H9 (cell line): ENCODE measurements at regions not wholly inside any gene's neighbourhood (a gene's known extent, or its start where the extent isn't known, plus 50 kb on each side); places are given as distances from the start of the nearest gene placed in this dataset.

Experiments
- DNase-seq: peaks from one replicate; pipeline ENCODE4 v3.0.0-alpha.2; 2017
- H2AFZ ChIP-seq: one replicate; pipeline ENCODE4 v1.6.1; 2013; ENCODE audit warnings: mild to moderate bottlenecking, low read length, control low read depth, moderate library complexity
- H2AK5ac ChIP-seq: 2 replicates; pipeline ENCODE4 v1.6.1; 2013; ENCODE audit warnings: low read length, control low read depth, mixed read lengths; ENCODE audit not compliant: insufficient read length
- H2BK120ac ChIP-seq: one replicate; pipeline ENCODE4 v1.6.1; 2013; ENCODE audit warnings: low read depth, mild to moderate bottlenecking, low read length, control low read depth, inconsistent platforms; ENCODE audit not compliant: poor library complexity, severe bottlenecking
- H2BK12ac ChIP-seq: 2 replicates; pipeline ENCODE4 v1.6.1; 2013; ENCODE audit warnings: low read length, control low read depth, mixed read lengths, low read depth; ENCODE audit not compliant: insufficient read length
- H2BK15ac ChIP-seq: 2 replicates; pipeline ENCODE4 v1.6.1; 2013; ENCODE audit warnings: low read depth, low read length, control low read depth
- H2BK20ac ChIP-seq: one replicate; pipeline ENCODE4 v1.6.1; 2013; ENCODE audit warnings: low read depth, mild to moderate bottlenecking, low read length, control low read depth, inconsistent platforms; ENCODE audit not compliant: poor library complexity, severe bottlenecking
- H2BK5ac ChIP-seq: 2 replicates; pipeline ENCODE4 v1.6.1; 2013; ENCODE audit warnings: low read length, control low read depth, mixed read lengths; ENCODE audit not compliant: insufficient read length
- H3K14ac ChIP-seq: 2 replicates; pipeline ENCODE4 v1.6.1; 2013; ENCODE audit warnings: low read length, control low read depth; ENCODE audit not compliant: insufficient read depth
- H3K18ac ChIP-seq: 2 replicates; pipeline ENCODE4 v1.6.1; 2013; ENCODE audit warnings: low read depth, mild to moderate bottlenecking, mixed read lengths, low read length, control low read depth; ENCODE audit not compliant: insufficient read length
- H3K23ac ChIP-seq: 2 replicates; pipeline ENCODE4 v1.6.1; 2013; ENCODE audit warnings: low read length, control low read depth, mixed read lengths, low read depth; ENCODE audit not compliant: insufficient read length
- H3K23me2 ChIP-seq: 2 replicates; pipeline ENCODE4 v1.6.1; 2013; ENCODE audit warnings: low read depth, mild to moderate bottlenecking, mixed read lengths, low read length, control low read depth; ENCODE audit not compliant: insufficient read length, poor library complexity, severe bottlenecking
- H3K27ac ChIP-seq: 2 replicates; pipeline ENCODE4 v1.5.1; 2013; ENCODE audit warnings: low read length, control low read depth, mixed read lengths, low read depth; ENCODE audit not compliant: insufficient read length
- H3K27me3 ChIP-seq: 2 replicates; pipeline ENCODE4 v1.6.1; 2013; ENCODE audit warnings: low read length, control low read depth, inconsistent platforms; ENCODE audit not compliant: insufficient read depth
- H3K4ac ChIP-seq: 2 replicates; pipeline ENCODE4 v1.6.1; 2013; ENCODE audit warnings: low read depth, mild to moderate bottlenecking, control low read depth, inconsistent platforms, low read length, moderate library complexity
- H3K4me1 ChIP-seq: 2 replicates; pipeline ENCODE4 v1.6.1; 2013; ENCODE audit warnings: low read length, control low read depth, inconsistent platforms; ENCODE audit not compliant: insufficient read depth
- H3K4me2 ChIP-seq: 2 replicates; pipeline ENCODE4 v1.6.1; 2013; ENCODE audit warnings: low read length, control low read depth, mixed read lengths; ENCODE audit not compliant: insufficient read length, insufficient read depth
- H3K56ac ChIP-seq: 2 replicates; pipeline ENCODE4 v1.6.1; 2013; ENCODE audit warnings: low read depth, mild to moderate bottlenecking, mixed read lengths, low read length, control low read depth; ENCODE audit not compliant: insufficient read length
- H3K79me1 ChIP-seq: 2 replicates; pipeline ENCODE4 v1.6.1; 2013; ENCODE audit warnings: low read depth, mild to moderate bottlenecking, moderate library complexity, low read length, control low read depth, inconsistent platforms; ENCODE audit not compliant: insufficient read depth, poor library complexity, severe bottlenecking
- H3K79me2 ChIP-seq: 2 replicates; pipeline ENCODE4 v1.6.1; 2013; ENCODE audit warnings: low read length, control low read depth, inconsistent platforms; ENCODE audit not compliant: insufficient read depth
- H3K9ac ChIP-seq: 2 replicates; pipeline ENCODE4 v1.6.1; 2013; ENCODE audit warnings: low read length, control low read depth, mixed read lengths; ENCODE audit not compliant: insufficient read length; ENCODE audit errors: extremely low read depth
- H3K9me3 ChIP-seq: one replicate; pipeline ENCODE4 v1.6.1; 2013; ENCODE audit warnings: low read depth, low read length, inconsistent platforms; ENCODE audit not compliant: control insufficient read depth
- H3T11ph ChIP-seq: one replicate; pipeline ENCODE4 v1.6.1; 2013; ENCODE audit warnings: mild to moderate bottlenecking, low read length, control low read depth, inconsistent platforms
- H4K20me1 ChIP-seq: one replicate; pipeline ENCODE4 v1.6.1; 2013; ENCODE audit not compliant: control insufficient read depth, insufficient read length, insufficient read depth
- H4K5ac ChIP-seq: 2 replicates; pipeline ENCODE4 v1.6.1; 2013; ENCODE audit warnings: low read depth, mild to moderate bottlenecking, mixed read lengths, low read length, control low read depth; ENCODE audit not compliant: insufficient read length
- H4K8ac ChIP-seq: replicated peaks from 2 replicates; pipeline ENCODE4 v1.6.1; 2013; ENCODE audit warnings: low read length, control low read depth, mixed read lengths, low read depth; ENCODE audit not compliant: insufficient read length
- H4K91ac ChIP-seq: 2 replicates; pipeline ENCODE4 v1.6.1; 2013; ENCODE audit warnings: low read depth, mild to moderate bottlenecking, moderate library complexity, mixed read lengths, low read length, control low read depth; ENCODE audit not compliant: insufficient read length
- H3K27ac Mint-ChIP-seq, 3 experiments: 2 replicates in 2 of 3; 3 replicates in 1 of 3; pipeline ENCODE4 v1.8.0; 2020 to 2021; ENCODE audit warnings: mixed read lengths in 3 of 3, mild to moderate bottlenecking in 1 of 3, moderate library complexity in 1 of 3
- H3K27me3 Mint-ChIP-seq: 2 replicates; pipeline ENCODE4 v1.8.0; 2021; ENCODE audit warnings: low read depth, mild to moderate bottlenecking, moderate library complexity, mixed read lengths
- H3K36me3 Mint-ChIP-seq, 3 experiments: 2 replicates in 2 of 3; 3 replicates in 1 of 3; pipeline ENCODE4 v1.8.0; 2020 to 2021; ENCODE audit warnings: low read depth in 3 of 3, mixed read lengths in 3 of 3; ENCODE audit not compliant: insufficient read depth in 1 of 3
- H3K4me1 Mint-ChIP-seq, 2 experiments: 2 replicates each; pipeline ENCODE4 v1.8.0; 2020; ENCODE audit warnings: mixed read lengths in 2 of 2
- H3K4me3 Mint-ChIP-seq, 2 experiments: 2 replicates in 1 of 2; 3 replicates in 1 of 2; pipeline ENCODE4 v1.8.0; 2020 to 2021; ENCODE audit warnings: mild to moderate bottlenecking in 2 of 2, mixed read lengths in 2 of 2, moderate library complexity in 1 of 2
- H3K9me3 Mint-ChIP-seq, 2 experiments: 2 replicates in 1 of 2; 3 replicates in 1 of 2; pipeline ENCODE4 v1.8.0; 2020; ENCODE audit warnings: mild to moderate bottlenecking in 2 of 2, mixed read lengths in 2 of 2, moderate library complexity in 1 of 2
- CTCF ChIP-seq: fragments of 200-600 bp; sonication (generic); conservative IDR thresholded peaks from 3 replicates; pipeline ENCODE4 v1.8.0; 2021; ENCODE audit warnings: antibody characterized with exemption, mild to moderate bottlenecking
- WGBS: extraction: QIAGEN DNeasy Blood & Tissue Kit; methylation state at CpG from one replicate; pipeline ENCODE4 v1.1.7; 2013; ENCODE audit warnings: missing lambda C conversion rate, low lambda C conversion rate, mixed read lengths; ENCODE audit not compliant: insufficient read length; ENCODE audit errors: extremely low coverage; 5-methylcytosine and 5-hydroxymethylcytosine counted together

- H3K27me3 Mint-ChIP-seq: no peaks in the 10 kb centered on the region
- H4K20me1 ChIP-seq: no peaks in the 10 kb centered on the region
- peaks cover 0 to 7% of the 10 kb centered on the region in 2 experiments; a peak in 2 of 5 replicates for H3K9me3 Mint-ChIP-seq
- no peak overlapping the region for H4K5ac ChIP-seq
- no peak overlapping the region for H3K9ac ChIP-seq
- H3K79me2 ChIP-seq: no peaks in the 10 kb centered on the region
- H2BK5ac ChIP-seq: no peak overlapping the region
- no peaks in the 10 kb centered on the region for H3K23me2 ChIP-seq
- H3K27ac ChIP-seq: no peak overlapping the region
- H2AFZ ChIP-seq: no peak overlapping the region
- no peaks in the 10 kb centered on the region for H3K36me3 Mint-ChIP-seq
- H3K4me1 ChIP-seq: no peaks in the 10 kb centered on the region
- H3K14ac ChIP-seq: no peak overlapping the region
- no CpG with 5 or more reads among the region's 2 CpGs for WGBS
- H3K18ac ChIP-seq: no peak overlapping the region
- no peak overlapping the region for H3T11ph ChIP-seq
- H4K8ac ChIP-seq: no peak overlapping the region
- no peaks in the 10 kb centered on the region for H3K4me1 Mint-ChIP-seq
- no peak overlapping the region for H2BK120ac ChIP-seq
- no peak overlapping the region for H2BK15ac ChIP-seq
- H3K27ac Mint-ChIP-seq: no peak overlapping the region
- no peak for DNase-seq
- H3K4ac ChIP-seq: no peak overlapping the region
- H3K56ac ChIP-seq: no peak overlapping the region
- no peak overlapping the region for H3K4me3 Mint-ChIP-seq
- H4K91ac ChIP-seq: no peak overlapping the region
- no peak overlapping the region for H2BK20ac ChIP-seq
- no peak overlapping the region for H2AK5ac ChIP-seq
- H3K9me3 ChIP-seq: no peaks in the 10 kb centered on the region
- no peak overlapping the region for H3K23ac ChIP-seq
- no peak overlapping the region for H3K4me2 ChIP-seq
- TF ChIP-seq CTCF: no peak
- no peak overlapping the region for H2BK12ac ChIP-seq
- H3K79me1 ChIP-seq: no peaks in the 10 kb centered on the region
- no peaks in the 10 kb centered on the region for H3K27me3 ChIP-seq
These were observed 645.2 kb upstream of the RGMB start for GRCh38 chr5:98128271-98128670.
